HG03354 (cell line): ENCODE measurements at regions not wholly inside any gene's neighbourhood (a gene's known extent, or its start where the extent isn't known, plus 50 kb on each side); places are given as distances from the start of the nearest gene placed in this dataset.

ENCODE experiments used
- ATAC-seq: cut with Tn5 transposase; IDR thresholded peaks from one replicate; pipeline ENCODE4 v1.9.1; 2021; ENCODE audit warnings: mild to moderate bottlenecking; ENCODE audit not compliant: unreplicated experiment, poor library complexity, severe bottlenecking

DNA sequence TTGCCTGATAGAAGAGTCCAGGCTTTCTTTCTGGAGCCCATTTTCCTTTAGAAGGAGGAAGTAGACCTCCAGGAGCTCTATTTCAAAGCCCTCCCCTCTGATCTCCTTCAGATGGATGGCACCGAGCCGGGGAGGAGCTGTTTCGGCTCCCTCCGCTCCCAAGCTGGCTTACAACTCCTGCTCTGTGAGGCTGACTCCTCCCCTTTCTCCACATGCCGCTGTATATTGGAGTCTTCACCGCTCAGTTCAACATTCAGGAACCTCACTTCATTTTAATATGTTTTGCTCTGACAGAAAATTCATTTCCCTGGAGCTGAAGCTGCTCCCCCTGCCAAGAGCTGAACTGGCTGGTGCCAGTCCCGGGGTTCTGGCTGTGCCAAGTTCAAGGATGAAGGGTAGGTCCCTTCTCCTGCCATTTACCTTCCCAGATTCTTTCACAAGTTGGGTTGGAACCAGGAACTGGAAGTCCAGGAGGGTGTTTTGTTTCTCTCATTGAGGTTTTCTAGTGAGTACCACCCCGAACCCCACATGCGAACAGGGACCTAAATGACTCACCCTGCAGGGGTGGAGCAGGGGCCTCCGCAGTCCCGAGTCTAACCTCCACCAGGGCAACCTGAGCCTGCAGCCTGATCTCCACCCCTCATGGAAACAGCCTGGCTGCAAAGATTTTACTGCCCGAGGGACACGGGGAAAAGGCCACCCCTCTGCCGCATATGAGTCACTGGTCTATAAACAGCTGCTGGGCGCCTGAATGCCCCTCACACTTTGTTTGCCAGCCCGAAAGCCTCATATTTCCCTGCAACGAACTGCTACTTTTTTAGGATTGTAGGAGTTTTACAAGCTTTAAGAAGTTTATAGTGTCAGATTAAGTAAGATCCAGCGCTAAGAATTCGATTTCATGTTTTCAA, 68.6 kb upstream of the FOXA2 start:
- ATAC-seq, result no peak

DNA sequence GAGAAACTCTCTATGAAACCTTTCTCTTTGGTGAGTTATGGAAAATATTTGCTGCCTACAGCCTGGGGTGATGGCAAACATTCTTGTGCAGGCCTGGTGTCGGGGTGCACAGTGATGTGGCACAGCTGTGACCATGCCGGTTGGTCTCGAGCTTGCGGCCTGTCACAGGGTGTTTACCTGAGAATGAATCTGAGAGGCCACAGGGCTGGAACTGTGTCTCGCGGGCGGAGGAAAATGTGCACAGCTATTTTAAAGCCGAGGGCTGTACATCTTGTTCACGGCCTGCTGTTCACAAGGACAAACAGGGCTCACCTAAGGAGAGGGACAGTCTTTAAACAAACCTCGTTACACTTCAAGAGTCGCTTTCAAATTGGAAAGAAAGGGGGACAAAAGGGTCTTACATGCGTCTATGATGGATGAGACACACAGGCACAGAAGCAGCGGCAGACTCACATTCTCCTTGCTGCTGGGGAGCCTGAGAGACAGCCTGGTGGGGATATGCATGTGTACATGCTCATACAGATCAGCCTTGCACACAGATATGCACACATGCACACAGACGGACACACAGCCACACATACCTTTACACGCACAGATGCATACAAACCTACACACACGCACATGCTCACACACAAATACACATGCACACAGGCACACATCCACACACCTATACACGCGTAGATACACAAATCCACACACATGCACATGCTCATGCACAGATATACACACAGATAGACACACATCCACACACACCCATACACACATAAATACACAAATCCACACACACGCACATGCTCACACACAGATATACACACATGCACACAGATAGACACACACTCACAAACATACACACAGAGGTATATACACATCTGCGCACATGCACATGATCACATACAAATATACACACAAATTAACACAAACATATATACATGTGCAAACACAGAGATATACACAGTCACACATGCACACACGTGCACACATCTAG, 69.6 kb upstream of the FOXA2 start:
- ATAC-seq, result no peak

DNA sequence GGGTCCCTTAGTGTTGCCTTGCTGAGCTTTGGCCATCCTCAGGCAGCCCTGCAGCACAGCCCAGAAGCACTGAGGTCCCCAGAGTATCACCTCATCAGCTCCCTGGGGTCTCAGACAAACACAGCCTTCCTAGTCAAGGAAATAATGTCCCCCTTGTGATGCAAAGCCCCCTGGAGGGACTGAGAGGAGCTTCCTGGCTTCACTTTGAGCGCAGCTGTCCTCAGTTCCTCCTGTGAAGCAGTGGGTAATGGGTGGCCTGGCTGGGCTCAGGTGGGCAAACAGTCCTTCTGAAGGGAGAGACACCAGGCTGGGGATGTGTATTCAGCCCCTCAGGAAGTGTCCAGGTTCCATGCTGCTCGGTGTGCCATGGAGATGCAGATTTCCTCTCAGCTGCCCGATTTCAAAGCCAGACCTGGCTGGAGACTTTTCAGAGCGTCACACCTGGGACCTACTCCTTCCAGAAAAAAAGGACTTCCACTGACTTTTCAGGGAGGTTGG, 79.2 kb upstream of the FOXA2 start:
- ATAC-seq, result no peak

DNA sequence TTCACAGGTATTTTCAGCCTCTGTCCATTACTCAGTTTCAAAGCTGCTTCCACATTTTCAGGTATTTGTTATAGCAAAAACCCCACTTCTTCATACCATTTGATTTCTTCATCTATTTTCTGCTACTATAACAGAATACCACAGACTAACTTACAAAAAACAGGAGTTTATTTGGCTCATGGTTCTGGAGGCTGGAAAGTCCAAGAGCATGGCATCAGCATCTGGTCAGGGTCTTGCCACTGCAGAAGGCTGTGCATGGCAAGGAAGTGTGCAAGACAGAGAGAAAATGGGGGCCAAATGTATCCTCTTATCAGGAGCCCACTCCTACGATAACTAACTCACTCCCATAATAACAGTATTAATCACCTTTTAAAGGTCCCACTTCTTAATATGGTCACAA, 82.8 kb upstream of the FOXA2 start:
- no peak for ATAC-seq

DNA sequence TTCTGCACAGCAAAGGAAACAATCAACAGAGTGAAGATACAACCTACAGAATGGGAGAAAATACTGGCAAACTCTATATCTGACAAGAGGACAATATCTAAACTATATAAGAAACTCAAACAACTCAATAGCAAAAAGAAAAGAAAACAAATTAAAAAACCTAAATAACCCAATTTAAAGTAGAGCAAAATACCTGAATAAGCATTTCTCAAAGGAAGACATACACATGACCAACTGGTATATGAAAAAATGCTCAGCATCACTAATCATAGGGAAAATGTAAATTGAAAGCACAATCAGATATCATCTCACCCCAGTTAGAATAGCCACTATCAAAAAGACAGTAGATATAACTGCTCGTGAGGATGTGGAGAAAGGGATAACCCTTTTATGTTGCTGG, 87.8 kb upstream of the FOXA2 start:
- ATAC-seq, result no peak

DNA sequence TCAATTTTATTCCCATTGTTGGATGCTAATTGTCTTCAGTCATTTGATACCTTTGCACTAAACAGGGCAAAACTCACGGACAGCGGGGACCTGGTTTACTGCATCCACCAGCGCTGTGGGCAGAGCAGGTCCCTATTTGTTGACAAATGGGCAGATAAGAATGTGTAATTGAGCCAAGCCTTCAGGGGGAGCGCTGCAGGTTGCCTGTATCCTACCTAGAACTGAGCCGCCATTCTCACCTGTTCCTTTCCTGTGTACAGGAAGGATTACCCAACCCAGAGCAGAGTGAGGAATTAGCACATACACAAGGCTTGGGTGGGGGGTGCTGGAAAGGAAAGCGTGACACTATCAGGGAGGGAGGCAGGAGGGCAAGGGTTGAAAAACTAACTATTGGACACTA, 89.1 kb upstream of the FOXA2 start:
- ATAC-seq, result no peak

DNA sequence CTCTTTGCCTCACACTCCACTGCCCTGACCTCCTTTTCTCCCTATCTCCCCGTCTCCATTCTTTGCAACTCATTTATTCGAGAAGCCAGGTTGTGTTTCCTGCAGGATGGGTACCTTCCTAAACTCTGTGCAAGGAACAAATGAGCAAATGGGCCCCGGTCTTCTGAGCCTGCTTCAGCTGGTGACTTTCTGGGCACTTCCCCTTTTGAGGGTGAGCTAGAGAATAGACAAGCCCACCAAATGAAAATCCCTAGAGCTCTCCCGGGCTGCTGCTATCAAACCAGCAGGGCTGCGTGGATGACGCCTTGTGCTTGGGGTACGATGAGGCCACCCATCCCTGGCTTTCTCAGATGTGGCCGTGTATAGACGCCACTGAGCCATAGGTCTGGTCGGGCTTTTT, 91.0 kb upstream of the FOXA2 start:
- ATAC-seq, result no peak

DNA sequence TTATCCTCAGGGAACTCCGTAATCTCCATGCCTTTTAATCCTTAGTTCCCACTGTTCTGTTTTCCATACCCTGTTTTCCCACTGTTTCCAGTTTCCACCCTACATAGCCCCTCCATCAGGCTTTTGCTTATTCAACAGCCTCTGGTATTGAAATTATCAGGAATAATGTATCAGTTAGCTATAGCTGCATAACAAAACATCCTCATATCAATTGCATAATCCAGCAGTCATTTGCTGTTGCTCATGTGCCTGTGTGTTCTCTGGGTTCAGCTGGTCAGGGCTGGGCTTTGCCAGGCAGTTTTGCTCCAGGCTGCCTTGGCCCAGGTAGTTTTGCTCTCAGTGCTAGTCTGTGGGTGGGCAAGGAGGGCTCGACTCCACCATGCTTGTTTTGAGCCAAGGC, 94.3 kb upstream of the FOXA2 start:
- no peak for ATAC-seq

DNA sequence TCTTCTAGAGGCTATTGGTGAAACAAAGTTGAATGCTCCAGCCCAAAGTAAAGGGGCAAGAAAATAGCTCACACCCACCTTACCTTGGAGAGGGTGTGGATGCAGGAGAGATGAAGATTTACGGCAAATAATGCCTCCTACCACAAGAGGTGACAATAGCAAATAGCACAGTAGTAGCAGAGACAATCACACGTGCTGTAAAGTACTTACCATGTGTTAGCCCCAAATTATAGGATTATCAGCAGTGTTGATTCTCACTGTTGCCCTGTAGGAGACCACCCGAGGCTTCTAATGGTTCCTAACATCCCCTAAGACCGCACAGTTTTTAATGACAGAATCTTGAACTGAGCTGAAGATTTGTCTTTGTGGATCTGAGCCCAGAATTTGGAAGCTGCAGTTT, 94.8 kb upstream of the FOXA2 start:
- no peak for ATAC-seq

DNA sequence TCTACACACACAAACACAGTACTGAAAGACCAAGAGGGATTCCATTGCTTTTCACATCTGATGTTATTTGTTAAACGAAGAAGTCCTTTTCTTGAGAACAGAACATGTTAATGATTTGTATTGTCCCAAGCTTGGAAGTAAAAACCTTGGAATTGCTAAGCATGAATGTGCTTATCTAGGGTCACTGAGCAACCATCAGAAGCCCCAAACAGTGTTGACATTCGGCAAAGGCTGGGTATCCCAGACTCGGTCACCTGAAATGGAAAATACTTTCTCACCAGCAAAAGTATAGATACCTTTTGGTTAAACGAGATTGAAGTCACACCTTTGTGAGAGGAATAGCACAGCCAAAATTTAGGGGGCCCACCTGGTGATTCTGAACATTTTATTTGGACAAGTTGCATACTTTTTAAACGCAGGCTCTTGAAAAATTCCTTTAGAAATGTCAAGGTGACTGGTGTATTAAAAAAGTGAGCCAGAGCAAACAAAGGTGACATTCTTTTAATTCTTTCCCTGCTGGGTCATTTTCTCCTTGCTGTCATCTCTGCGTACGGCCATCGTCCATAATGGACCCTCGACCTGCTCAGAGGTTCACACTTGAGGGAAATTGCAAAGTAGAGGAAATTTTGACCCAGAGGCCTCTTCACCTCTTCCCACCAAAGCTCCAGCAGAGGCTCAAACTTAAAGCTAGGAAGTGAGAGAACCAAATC, 95.8 kb upstream of the FOXA2 start:
- no peak for ATAC-seq

DNA sequence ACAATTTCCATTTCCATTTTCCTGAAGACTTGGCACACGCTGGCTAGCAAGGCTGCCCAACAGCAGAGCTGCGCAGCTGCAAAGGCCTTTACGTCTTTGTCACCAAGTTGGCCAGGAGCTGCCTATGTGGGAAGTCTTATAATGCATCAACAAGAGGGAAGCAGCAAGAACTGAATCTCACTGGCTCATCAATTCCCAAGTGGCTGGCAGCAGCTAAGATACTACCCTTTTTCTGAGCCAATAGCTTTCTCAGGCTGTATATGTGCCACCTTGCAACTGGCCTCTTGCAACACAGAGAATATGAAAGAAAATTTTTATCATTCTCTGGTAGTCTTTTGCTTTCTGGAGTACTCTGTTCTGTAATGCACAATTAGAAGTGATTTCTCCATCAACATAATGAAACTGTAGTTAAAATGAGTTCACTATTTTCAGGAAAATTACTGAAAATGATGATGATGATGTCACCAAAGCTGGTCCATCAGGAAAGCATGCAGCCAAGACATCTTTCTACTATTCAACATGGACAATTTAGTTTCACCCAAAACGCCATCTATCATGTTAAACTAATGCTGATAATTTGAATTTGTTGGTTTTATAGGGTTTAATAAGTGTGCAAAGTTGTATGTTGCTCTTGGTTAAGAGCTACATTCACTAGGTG, 97.3 kb upstream of the FOXA2 start:
- no peak for ATAC-seq

DNA sequence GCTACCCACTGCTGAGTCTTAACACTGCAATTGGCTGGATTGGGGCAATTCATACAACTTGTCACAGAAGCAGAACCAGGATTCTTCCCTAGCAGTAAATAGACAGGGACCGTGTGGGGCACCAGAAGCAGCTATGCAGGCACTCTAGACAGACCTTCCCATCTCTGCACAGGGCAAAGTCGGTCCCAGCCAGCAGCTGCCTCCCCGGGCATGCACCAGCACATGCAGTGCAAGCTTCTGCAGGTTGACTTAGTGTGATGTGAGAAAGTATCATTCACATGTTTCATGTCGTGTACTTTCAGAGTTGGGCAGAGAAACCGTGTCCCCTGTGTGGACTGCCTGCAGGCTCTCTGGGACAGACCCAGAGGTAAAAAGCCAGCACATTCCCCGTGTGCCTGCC, 98.0 kb upstream of the FOXA2 start:
- ATAC-seq, result no peak

DNA sequence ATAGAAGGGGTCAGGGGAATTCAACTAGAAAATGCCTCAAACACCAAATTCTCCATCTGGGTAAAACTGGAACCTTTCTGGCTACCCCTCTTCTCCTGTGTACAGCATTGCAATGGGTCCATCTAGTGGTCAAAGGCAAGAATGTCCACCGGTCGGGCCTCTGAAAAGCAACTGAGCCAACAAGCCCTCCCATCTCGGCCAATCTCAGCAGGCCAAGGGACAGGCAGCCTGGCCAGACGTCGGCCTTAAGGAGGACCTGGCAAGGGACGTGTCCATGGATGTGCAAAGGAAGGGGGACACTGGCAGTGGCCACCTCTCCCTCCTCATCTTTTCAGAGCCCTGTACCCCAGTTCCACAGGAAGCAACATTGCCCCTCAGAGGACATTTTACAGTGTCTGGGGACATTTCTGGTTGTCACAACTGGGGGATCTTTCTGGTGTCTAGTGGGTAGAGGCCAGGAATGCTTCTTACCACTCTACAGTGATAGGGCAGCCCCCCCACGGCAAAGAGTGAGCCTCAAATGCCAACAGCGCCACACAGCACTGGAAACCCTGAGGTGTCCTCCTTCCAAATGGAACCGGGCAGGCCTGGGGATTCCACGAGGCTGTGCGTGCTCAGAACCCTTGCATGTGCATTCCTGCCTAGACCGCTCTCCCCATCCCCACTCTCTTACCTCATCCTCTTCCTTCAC, 99.8 kb upstream of the FOXA2 start:
- peak; percentile 87 for ATAC-seq

DNA sequence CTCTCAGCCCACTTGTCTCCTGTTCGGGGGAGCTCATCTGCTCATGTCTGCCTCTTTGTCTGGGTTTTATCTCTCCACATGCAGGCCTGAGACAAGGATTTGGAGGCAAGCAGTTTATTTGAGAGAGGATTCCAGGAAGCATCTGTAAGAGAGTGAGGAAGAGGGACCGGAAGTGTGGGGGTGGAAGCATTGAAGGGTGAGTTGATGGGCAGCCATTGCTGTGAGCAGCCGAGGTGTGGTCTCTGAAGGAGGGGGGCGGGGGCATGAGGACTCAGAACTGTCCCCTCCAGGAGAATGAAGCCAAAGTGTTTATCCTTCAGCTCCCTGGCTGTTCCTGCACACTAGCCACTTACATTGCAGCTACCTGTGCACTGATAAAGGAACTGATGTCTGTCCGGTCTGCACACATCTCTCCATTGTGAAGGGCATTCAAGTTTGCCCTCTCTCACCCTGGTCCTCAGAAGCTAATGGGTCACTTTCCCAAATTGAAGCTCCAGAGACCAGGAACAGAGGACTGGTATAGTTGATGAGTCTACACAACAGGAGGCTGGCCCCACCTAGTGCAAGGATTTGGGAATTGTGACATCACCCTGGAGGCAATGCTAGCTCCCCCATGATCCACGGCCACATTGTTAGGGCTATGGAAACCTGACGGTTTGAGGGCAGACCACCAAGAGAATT, 100.5 kb upstream of the FOXA2 start:
- ATAC-seq, result no peak

DNA sequence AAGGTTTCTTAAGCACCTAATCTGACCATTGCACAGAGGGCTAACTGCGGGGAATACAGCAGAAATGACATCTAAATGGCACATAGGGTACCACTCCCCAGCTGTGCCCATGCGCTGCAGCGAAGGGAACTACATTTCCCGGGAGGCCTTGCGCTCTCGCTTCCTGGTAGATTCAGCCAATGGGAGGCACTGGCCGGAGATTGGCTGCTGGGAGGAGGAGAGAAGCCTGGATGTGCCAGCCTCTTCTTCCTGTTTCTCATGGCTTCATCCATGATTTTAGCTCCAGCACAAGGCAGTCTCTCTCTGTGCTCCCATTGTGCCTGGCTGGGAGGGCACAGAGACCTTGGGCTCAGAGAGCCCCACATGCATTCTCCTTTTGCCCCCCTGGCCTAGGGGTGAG, 101.7 kb upstream of the FOXA2 start:
- ATAC-seq, result peak; percentile 64

DNA sequence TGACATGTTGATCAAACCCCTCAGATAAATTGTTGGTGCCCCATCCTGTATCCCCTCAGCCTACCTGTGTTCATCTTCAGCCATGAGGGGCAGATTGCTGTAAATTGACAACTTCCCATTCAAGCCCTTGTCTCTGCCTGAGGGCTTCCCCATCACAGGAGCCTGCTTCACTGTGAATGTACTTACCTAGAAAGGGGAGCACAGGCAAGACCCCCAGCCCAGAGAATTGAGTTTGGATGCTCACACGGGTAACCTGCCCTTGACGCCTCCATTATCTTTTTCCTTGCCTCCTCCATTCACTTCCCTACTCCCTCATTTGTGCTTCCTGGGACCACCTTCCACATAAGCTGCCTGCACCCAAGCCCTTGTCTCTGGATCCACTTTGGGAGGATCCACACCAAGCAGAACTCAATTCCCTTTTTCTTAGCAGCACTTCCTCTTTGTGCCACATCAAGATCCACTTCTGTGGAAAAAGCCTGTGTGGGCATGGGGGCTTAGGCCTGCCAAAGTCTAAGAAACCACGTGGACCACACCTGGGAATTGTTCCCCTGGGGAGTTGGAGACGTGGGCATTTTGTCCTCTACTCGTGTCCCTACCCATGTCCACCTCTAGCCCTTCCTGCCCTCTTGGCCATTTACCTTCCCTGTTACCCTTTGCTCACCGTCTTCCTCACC, 103.4 kb upstream of the FOXA2 start:
- ATAC-seq, result no peak

DNA sequence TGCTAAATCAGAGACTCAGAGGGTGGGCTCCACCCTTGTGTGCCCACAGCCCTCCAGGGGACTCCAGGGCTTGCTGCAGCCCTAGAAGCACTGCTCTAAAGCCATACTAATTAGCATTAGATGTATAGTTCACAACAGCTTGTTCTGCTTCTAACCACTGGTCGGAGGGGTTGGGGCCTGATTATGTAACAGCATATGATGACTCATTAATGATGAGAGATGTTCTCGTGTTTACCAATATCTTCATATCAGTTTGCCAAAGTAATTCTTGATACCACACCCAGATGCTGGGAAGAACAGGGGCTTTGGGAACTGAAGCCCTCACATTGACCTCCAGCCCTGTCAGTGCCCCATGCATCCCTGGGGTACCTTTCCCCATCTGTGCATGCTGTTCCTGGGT, 104.1 kb upstream of the FOXA2 start:
- no peak for ATAC-seq

DNA sequence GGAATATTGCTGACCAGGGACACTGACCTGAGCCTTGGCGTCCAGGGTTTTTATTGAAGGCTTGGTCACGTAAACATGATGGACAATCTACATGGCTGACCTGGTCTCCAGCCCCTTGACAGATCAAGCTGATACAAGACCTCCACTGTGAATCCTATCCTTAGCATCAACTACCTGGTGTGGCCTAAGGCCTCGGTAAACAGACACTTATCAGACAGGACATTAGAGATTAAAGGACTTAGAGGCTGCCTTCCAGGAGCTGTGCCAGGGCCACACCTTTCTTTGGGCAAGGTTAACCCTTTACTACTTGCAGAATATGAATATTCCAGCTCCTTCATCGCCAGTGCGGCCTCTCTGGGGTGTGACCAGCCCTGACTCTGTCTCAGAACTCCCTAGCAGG, 104.9 kb upstream of the FOXA2 start:
- no peak for ATAC-seq
